ENCODE measurements at regions not wholly inside any gene's neighbourhood (a gene's known extent, or its start where the extent isn't known, plus 50 kb on each side); places are given as distances from the start of the nearest gene placed in this dataset.
"Not testable (repeated sequence)": the region's sequence is repeated elsewhere in the genome, so short reads cannot be mapped to it uniquely, and the experiment has no call there.

DNA sequence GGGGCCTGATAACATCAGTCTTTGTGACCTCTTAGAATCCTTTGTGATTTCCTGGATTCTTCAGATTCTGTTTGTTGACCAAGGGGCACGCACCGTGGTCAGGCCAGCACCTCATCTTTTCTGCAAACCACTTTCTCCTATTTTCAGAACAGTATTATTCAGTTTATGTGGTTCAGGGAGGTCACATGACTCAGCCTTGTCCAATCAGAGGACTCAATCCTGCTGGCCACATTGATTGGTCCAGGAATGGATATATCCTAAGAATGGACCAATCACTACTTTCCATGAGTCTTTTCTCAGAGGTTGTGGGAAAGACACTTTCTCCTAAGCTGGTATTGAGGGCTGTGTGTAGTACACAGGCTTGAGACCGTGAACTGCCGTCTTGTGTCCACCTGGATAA is 123.1 kb upstream of the EEF2KMT start:
- POLR2A ChIA-PET, result no interaction called here

DNA sequence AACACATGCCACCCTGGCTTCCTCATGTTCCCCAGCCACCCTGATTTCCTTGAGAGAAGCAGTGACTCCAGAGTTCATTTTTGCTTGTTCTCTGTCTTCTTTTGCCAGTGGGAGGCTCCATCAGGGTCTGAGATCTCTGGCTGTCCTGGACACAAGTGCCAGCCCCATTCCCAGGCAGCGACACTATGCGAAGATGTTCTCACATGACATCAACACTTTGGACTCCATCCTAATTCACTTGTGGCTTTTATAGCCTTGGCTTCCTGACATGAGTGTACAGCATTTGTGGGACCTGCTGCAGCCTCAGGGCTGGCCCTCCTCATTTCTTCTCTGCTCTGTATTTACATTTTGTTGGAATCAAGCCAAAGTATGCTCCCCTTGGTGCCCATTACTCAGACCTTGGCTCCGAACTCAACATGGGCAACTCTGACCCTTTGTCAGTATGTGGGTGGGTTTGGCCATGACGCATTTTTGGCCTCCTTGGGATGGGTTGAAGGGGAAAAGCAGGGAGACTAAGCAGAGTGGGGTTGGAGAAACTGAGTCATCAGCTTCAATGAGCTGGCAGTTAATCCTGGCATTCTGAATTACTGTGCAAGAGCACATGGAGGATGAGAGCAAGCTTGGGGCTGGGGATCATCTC is 119.0 kb upstream of the EEF2KMT start:
- CTCF ChIA-PET, result no interaction called here
- POLR2A ChIA-PET, result no interaction called here
- H3K27ac ChIP-seq (ENCODE audit: low read depth, low read length), result no peak overlapping the region
- TF ChIP-seq, protein P1, sequence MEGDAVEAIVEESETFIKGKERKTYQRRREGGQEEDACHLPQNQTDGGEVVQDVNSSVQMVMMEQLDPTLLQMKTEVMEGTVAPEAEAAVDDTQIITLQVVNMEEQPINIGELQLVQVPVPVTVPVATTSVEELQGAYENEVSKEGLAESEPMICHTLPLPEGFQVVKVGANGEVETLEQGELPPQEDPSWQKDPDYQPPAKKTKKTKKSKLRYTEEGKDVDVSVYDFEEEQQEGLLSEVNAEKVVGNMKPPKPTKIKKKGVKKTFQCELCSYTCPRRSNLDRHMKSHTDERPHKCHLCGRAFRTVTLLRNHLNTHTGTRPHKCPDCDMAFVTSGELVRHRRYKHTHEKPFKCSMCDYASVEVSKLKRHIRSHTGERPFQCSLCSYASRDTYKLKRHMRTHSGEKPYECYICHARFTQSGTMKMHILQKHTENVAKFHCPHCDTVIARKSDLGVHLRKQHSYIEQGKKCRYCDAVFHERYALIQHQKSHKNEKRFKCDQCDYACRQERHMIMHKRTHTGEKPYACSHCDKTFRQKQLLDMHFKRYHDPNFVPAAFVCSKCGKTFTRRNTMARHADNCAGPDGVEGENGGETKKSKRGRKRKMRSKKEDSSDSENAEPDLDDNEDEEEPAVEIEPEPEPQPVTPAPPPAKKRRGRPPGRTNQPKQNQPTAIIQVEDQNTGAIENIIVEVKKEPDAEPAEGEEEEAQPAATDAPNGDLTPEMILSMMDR (IDR thresholded peaks at IDR 0.05; ENCODE audit: low read depth, low read length), result no peak
- no peak overlapping the region for H3K4me3 ChIP-seq (ENCODE audit: low read depth, low read length)
- peaks cover 16% of the 10 kb centered on the region for H3K9me3 ChIP-seq (ENCODE audit: control insufficient read depth, insufficient read depth, low read length)
- no peaks in the 10 kb centered on the region for H3K27me3 ChIP-seq (ENCODE audit: control insufficient read depth, insufficient read depth, low read length)
- DNase-seq (ENCODE audit: low read depth, low spot score), result no peak

More for the DNA sequence above, 123.1 kb upstream of the EEF2KMT start:
- DNase-seq (ENCODE audit: low read depth, low spot score), result no peak
- Histone ChIP-seq H3K27me3 (ENCODE audit: control insufficient read depth, insufficient read depth, low read length) (no peaks in the 10 kb centered on the region), H3K4me3 (ENCODE audit: low read depth, low read length) (no peak overlapping the region), H3K9me3 (ENCODE audit: control insufficient read depth, insufficient read depth, low read length) (peaks cover 21% of the 10 kb centered on the region), H3K27ac (ENCODE audit: low read depth, low read length) (no peak overlapping the region)
- TF ChIP-seq, protein P1 (IDR thresholded peaks at IDR 0.05; ENCODE audit: low read depth, low read length), result no peak
- CTCF ChIA-PET, result no interaction called here

DNA sequence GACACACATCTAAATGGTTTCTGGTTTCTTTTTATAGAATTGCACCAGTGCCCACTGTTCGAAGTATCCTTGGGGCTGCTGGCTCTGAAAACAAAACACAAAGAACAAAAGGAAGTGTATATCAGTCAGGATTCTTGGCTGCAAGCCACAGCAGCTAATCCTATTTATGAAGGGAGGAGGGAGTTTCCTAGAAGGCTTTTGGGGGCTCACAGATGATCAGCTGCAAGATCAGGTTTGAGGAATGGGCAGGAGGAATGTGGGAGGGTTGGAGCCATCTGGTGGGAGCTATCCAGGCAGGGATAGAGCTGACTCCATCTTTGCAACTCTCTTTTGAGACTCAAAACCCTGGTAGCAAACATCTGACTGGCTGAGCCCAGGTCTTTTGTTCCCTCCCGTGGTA is 118.3 kb upstream of the EEF2KMT start:
- no peak for DNase-seq (ENCODE audit: low read depth, low spot score)
- Histone ChIP-seq H3K27me3 (ENCODE audit: control insufficient read depth, insufficient read depth, low read length) (no peaks in the 10 kb centered on the region), H3K27ac (ENCODE audit: low read depth, low read length) (no peak overlapping the region), H3K9me3 (ENCODE audit: control insufficient read depth, insufficient read depth, low read length) (peaks cover 16% of the 10 kb centered on the region), H3K4me3 (ENCODE audit: low read depth, low read length) (no peak overlapping the region)
- TF ChIP-seq, protein P1 (IDR thresholded peaks at IDR 0.05; ENCODE audit: low read depth, low read length), result no peak
- ChIA-PET POLR2A (no interaction called here), CTCF (no interaction called here)

DNA sequence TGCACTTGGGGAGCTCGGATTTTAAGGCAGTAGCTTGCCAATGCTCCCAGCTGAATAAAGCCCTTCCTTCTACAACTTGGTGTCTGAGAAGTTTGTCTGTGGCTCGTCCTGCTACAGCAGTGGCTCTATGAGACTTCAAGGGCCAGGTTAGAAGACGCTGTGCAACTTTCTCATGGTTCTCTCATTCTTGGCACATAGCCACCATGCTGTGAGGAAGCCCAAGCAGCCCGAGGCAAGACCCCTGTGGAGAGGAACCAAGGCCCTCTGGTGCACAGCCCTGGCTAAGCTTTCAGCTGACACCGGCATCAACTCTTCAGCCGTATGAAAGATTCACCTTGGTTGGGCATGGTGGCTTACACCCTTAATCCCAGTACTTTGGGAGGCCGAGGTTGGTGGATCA is 116.9 kb upstream of the EEF2KMT start:
- TF ChIP-seq, protein P1 (IDR thresholded peaks at IDR 0.05; ENCODE audit: low read depth, low read length), result no peak
- POLR2A ChIA-PET, result no interaction called here
- Histone ChIP-seq H3K9me3 (ENCODE audit: control insufficient read depth, insufficient read depth, low read length) (peaks cover 13% of the 10 kb centered on the region), H3K27me3 (ENCODE audit: control insufficient read depth, insufficient read depth, low read length) (no peaks in the 10 kb centered on the region), H3K27ac (ENCODE audit: low read depth, low read length) (no peak overlapping the region), H3K4me3 (ENCODE audit: low read depth, low read length) (no peak overlapping the region)
- no peak for DNase-seq (ENCODE audit: low read depth, low spot score)
- CTCF ChIA-PET, result no interaction called here

DNA sequence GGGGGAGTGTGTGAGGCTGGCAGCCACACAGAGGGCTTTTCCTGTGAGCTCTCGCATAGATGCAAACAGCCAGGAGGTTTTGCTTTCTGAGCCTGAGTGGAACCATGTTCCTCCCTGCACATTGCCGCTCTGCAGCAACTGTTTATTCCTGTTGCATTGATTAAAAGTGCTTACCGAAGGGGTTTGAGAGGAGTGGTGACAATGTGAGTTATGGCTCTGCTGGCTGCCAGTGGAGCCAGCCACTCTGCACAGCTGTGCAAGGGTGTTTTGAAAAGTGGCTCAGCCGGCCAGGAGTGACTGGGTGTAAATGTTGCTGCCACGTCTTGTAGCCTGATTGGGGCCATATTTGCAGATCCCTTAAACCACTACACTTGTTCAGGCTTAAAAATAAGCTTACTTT is 114.9 kb upstream of the EEF2KMT start:
- CTCF ChIA-PET; H3K4me3 ChIP-seq (ENCODE audit: low read depth, low read length); H3K27ac ChIP-seq (ENCODE audit: low read depth, low read length); POLR2A ChIA-PET; DNase-seq (ENCODE audit: low read depth, low spot score); H3K27me3 ChIP-seq (ENCODE audit: control insufficient read depth, insufficient read depth, low read length); H3K9me3 ChIP-seq (ENCODE audit: control insufficient read depth, insufficient read depth, low read length): not testable (repeated sequence)

DNA sequence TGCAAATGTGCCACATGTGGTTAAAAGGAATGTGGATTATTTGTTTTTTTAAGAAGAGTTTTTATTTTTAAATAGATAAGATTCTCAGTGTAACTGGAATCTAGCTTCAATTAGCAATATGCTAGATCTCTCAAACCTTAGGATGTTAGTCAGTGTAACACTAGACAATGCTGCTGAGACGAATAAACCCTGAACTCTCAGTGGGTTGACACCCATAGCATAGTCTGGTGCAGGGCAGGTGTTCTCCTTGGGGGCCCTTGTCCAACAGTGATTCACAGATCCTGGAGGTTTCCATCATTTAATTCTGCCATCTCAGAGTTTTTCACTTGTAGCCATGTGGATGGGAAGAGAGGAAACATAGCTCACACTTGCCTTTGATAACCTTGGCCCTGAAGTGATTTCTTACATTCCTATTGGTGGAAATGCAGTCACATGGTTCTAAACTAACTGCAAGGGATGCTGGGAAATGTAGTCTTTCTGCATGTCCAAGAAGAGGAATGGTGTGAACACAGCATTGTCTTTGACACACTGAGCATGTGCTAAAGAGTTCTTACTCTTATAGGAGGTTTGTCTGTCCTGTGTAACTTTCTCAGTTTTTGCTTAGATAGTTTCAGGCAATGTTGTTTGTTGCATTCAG is 110.4 kb upstream of the EEF2KMT start:
- POLR2A ChIA-PET; H3K27me3 ChIP-seq (ENCODE audit: control insufficient read depth, insufficient read depth, low read length); H3K4me3 ChIP-seq (ENCODE audit: low read depth, low read length); DNase-seq (ENCODE audit: low read depth, low spot score); H3K27ac ChIP-seq (ENCODE audit: low read depth, low read length); H3K9me3 ChIP-seq (ENCODE audit: control insufficient read depth, insufficient read depth, low read length); CTCF ChIA-PET: not testable (repeated sequence)
